DND-41 (cell line): ENCODE measurements at regions not wholly inside any gene's neighbourhood (a gene's known extent, or its start where the extent isn't known, plus 50 kb on each side); places are given as distances from the start of the nearest gene placed in this dataset.

Experiments used
- CTCF ChIP-seq: IDR thresholded peaks from 2 replicates; pipeline ENCODE4 v1.5.1; 2012; ENCODE audit warnings: borderline replicate concordance, low read length, moderate library complexity, mild to moderate bottlenecking; ENCODE audit not compliant: poor library complexity, severe bottlenecking; ENCODE audit errors: extremely low read depth
- EZH2 ChIP-seq: IDR thresholded peaks from 3 replicates; pipeline ENCODE4 v1.6.1; 2012; ENCODE audit warnings: borderline replicate concordance, low read depth, mild to moderate bottlenecking, moderate library complexity, low read length, inconsistent platforms; ENCODE audit not compliant: severe bottlenecking

GRCh38 chr6:156583083-156583482 is 194.1 kb upstream of the ARID1B start:
- TF ChIP-seq CTCF, result no peak
- TF ChIP-seq EZH2, result no peak
